ENCODE measurements at regions not wholly inside any gene's neighbourhood (a gene's known extent, or its start where the extent isn't known, plus 50 kb on each side); places are given as distances from the start of the nearest gene placed in this dataset.

DNA sequence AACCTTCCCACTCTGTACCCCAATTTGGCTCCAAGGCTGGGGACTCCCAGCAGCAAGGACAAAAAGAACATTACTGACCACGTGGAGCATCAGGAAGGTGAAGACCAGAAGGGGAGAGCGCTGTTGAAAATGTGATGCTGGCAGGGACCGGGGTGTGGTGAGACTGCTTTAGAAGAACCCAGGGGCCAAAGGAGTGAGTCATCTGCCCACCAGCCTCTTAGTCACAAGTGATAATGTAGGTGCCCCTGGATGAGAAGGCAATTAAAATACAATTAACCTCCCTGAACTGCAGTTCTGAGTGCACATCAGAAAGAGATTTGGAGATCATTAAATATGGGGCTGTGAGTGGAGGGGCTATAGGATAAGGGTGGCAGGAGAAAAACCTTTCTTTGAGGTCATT is 366.6 kb upstream of the CCL2 start:
- H3K27me3 ChIP-seq: peaks cover 0 to 11% of the 10 kb centered on the region in 2 donors
- H3K4me3 ChIP-seq: no peak overlapping the region
- H3K9me3 ChIP-seq: no peaks in the 10 kb centered on the region
- H3K4me1 ChIP-seq: no peaks in the 10 kb centered on the region
- no peak for ATAC-seq
- DNase-seq: no peak
- TF ChIP-seq, protein P1, sequence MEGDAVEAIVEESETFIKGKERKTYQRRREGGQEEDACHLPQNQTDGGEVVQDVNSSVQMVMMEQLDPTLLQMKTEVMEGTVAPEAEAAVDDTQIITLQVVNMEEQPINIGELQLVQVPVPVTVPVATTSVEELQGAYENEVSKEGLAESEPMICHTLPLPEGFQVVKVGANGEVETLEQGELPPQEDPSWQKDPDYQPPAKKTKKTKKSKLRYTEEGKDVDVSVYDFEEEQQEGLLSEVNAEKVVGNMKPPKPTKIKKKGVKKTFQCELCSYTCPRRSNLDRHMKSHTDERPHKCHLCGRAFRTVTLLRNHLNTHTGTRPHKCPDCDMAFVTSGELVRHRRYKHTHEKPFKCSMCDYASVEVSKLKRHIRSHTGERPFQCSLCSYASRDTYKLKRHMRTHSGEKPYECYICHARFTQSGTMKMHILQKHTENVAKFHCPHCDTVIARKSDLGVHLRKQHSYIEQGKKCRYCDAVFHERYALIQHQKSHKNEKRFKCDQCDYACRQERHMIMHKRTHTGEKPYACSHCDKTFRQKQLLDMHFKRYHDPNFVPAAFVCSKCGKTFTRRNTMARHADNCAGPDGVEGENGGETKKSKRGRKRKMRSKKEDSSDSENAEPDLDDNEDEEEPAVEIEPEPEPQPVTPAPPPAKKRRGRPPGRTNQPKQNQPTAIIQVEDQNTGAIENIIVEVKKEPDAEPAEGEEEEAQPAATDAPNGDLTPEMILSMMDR (IDR thresholded peaks at IDR 0.05): no peak
- no peak overlapping the region for H3K27ac ChIP-seq
- intact Hi-C loops (cut with DNase I): no loop called here
- no peaks in the 10 kb centered on the region for H3K36me3 ChIP-seq

DNA sequence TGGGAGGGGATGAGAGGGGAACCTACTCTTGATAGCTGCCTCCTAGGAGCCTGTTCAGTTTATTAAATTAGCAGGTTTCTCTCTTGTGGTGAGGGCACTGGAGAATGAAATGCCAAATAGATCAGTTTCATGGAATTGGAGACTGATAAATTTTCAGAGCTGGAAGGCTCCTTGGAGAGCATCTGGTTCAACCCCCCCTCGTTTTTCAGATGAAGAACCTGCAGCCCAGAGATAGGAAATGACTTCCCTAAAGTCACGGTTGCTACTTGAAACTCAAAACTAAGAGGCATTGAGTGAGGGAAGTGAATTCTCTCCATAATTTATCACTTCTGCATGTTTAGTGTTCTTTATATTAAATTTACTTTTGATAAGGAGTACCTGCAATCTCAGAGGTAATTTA is 366.0 kb upstream of the CCL2 start:
- TF ChIP-seq, protein P1 (IDR thresholded peaks at IDR 0.05): no peak
- no peak overlapping the region for H3K4me3 ChIP-seq
- no peaks in the 10 kb centered on the region for H3K36me3 ChIP-seq
- no peaks in the 10 kb centered on the region for H3K9me3 ChIP-seq
- intact Hi-C loops (cut with DNase I): no loop called here
- no peaks in the 10 kb centered on the region for H3K4me1 ChIP-seq
- ATAC-seq (no peak), DNase-seq (no peak)
- H3K27me3 ChIP-seq: peaks cover 0 to 11% of the 10 kb centered on the region in 2 donors
- H3K27ac ChIP-seq: no peak overlapping the region

DNA sequence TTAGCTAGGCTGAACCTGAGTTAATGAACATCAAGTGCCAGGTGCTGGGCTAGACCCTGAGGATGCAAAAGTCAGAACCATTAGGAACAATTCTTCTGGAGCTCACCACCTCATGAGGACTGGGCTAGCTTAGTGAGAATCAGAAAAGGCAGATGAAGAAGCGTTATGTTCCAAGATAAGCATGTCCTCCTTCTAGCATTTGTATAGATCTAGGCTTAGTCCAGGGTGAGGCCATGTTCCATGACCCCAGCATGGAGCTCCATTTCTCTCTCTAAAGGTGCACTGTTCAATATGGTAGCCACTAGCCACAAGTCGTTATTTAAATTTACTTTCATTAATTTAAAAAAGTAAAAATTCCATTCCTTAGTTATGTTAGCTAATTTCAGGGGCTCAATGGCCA is 365.3 kb upstream of the CCL2 start:
- Histone ChIP-seq H3K9me3 (no peaks in the 10 kb centered on the region), H3K4me1 (no peaks in the 10 kb centered on the region), H3K4me3 (no peak overlapping the region), H3K27me3 (peaks cover 0 to 11% of the 10 kb centered on the region in 2 donors), H3K36me3 (no peaks in the 10 kb centered on the region), H3K27ac (no peak overlapping the region)
- no peak for DNase-seq
- ATAC-seq: no peak
- intact Hi-C loops (cut with DNase I): no loop called here
- TF ChIP-seq, protein P1 (IDR thresholded peaks at IDR 0.05): no peak

DNA sequence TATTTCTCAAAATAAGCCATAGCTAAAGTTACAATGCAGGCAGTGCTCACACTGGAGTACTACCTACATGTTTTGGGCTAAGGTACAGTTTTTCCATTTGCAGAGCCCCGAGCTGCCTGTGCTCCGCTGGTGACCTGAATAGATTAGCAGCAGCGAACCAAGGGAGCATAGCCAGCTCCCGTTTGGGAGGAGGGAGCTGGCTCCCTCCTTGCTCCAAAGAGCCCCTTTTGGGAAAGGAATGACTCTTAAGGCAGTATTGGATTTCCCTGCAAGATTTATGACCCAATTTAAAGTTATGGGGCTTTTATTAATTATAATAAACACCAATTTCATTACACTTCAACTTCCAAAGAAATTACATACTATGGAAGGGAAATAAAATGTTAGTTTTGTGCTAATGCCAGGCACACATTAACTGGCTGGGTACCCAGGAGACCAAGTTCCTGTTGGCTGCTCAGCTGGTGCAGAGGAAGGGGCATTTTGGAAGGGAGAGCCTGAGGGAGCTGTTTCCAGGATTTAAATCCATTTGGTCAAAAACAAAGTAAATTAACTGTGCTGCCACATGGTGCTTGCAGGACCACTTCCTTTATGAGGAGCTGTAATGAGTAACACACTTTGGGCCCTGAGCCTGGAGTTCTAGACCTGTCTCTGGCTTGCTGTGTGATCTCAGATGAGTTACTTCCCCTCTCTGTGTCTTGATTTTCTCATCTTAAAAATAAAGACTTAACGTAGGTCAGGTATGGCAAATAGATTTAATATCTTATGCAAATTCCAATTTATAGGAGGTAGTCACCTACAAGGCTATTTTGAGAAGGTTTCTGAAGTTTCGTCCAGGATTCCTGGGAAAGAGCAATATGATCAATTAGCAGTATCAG is 362.1 kb upstream of the CCL2 start:
- Histone ChIP-seq H3K4me3 (no peak overlapping the region), H3K9me3 (no peaks in the 10 kb centered on the region), H3K4me1 (no peaks in the 10 kb centered on the region), H3K27ac (no peak overlapping the region), H3K27me3 (peaks cover 0 to 12% of the 10 kb centered on the region in 2 donors), H3K36me3 (no peaks in the 10 kb centered on the region)
- TF ChIP-seq, protein P1 (IDR thresholded peaks at IDR 0.05): no peak
- DNase-seq (no peak), ATAC-seq (no peak)
- intact Hi-C loops (cut with DNase I): no loop called here

DNA sequence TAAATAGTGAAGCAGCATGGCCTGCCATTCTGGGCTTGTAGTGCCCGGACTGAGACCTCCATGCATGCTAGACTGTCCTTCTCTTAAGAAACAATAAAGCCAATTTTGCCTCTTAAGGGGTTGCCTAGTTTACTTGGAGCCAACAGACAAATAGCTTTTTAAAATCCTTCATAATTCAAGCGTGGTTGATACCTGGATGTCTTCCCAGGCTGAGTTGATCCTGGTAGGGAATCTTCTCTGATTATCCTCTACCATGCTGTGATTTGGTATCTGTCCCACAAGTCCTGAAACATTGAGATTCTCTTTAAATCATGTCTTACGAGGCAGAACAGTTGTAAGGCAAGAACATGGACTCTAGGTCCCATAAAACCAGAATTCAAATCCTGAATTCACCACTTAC is 359.6 kb upstream of the CCL2 start:
- Histone ChIP-seq H3K4me3 (no peak overlapping the region), H3K36me3 (no peaks in the 10 kb centered on the region), H3K27ac (no peak overlapping the region), H3K27me3 (peaks cover 0 to 16% of the 10 kb centered on the region in 2 donors), H3K9me3 (no peaks in the 10 kb centered on the region), H3K4me1 (no peaks in the 10 kb centered on the region)
- no peak for DNase-seq
- intact Hi-C loops (cut with DNase I): no loop called here
- TF ChIP-seq, protein P1 (IDR thresholded peaks at IDR 0.05): no peak
- ATAC-seq: no peak

Data from left lung (tissue), 4 donors.